ENCODE measurements at regions not wholly inside any gene's neighbourhood (a gene's known extent, or its start where the extent isn't known, plus 50 kb on each side); places are given as distances from the start of the nearest gene placed in this dataset.
"Not testable (repeated sequence)": the region's sequence is repeated elsewhere in the genome, so short reads cannot be mapped to it uniquely, and the experiment has no call there.

GRCh38 chr13:18952225-18953016 is 229.2 kb downstream of the TUBA3C start:
- FAIRE-seq (no peak), DNase-seq (ENCODE audit: low spot score in 2 of 2) (no peak)

- DNase-seq (ENCODE audit: low spot score in 2 of 2) (no peak), FAIRE-seq (no peak)
These were observed 230.2 kb downstream of the TUBA3C start for GRCh38 chr13:18951412-18951811.

GRCh38 chr13:18949970-18950369 is 231.7 kb downstream of the TUBA3C start:
- FAIRE-seq (no peak), DNase-seq (ENCODE audit: low spot score in 2 of 2) (no peak)

- FAIRE-seq (no peak), DNase-seq (ENCODE audit: low spot score in 2 of 2) (no peak)
These were observed 232.2 kb downstream of the TUBA3C start for GRCh38 chr13:18949489-18949761.

- DNase-seq (ENCODE audit: low spot score in 2 of 2) (no peak), FAIRE-seq (no peak)
These were observed 232.7 kb downstream of the TUBA3C start for GRCh38 chr13:18948664-18949488.

- FAIRE-seq: no peak
- no peak for DNase-seq (ENCODE audit: low spot score in 2 of 2)
These were observed 233.5 kb downstream of the TUBA3C start for GRCh38 chr13:18948012-18948663.

- FAIRE-seq (no peak), DNase-seq (ENCODE audit: low spot score in 2 of 2) (no peak)
These were observed 234.1 kb downstream of the TUBA3C start for GRCh38 chr13:18947376-18947977.

- FAIRE-seq: no peak
- DNase-seq (ENCODE audit: low spot score in 2 of 2): no peak
These were observed 234.9 kb downstream of the TUBA3C start for GRCh38 chr13:18946738-18947137.

- DNase-seq (ENCODE audit: low spot score in 2 of 2) (no peak), FAIRE-seq (no peak)
These were observed 237.0 kb downstream of the TUBA3C start for GRCh38 chr13:18944501-18945068.

GRCh38 chr13:18943721-18944391 is 237.8 kb downstream of the TUBA3C start:
- DNase-seq (ENCODE audit: low spot score in 2 of 2) (no peak), FAIRE-seq (no peak)

GRCh38 chr13:18943273-18943672 is 238.4 kb downstream of the TUBA3C start:
- FAIRE-seq (no peak), DNase-seq (ENCODE audit: low spot score in 2 of 2) (no peak)

- no peak for FAIRE-seq
- no peak for DNase-seq (ENCODE audit: low spot score in 2 of 2)
These were observed 245.5 kb downstream of the TUBA3C start for GRCh38 chr13:18936104-18936503.

- DNase-seq (ENCODE audit: low spot score in 2 of 2): no peak
- FAIRE-seq: no peak
These were observed 260.6 kb downstream of the TUBA3C start for GRCh38 chr13:18921063-18921462.

GRCh38 chr13:18905096-18905495 is 276.5 kb downstream of the TUBA3C start:
- FAIRE-seq: not testable (repeated sequence)

GRCh38 chr13:18895411-18895810 is 286.2 kb downstream of the TUBA3C start:
- DNase-seq (ENCODE audit: low spot score in 2 of 2); FAIRE-seq: not testable (repeated sequence)

More at GRCh38 chr13:18905096-18905495, 276.5 kb downstream of the TUBA3C start:
- DNase-seq (ENCODE audit: low spot score in 2 of 2): not testable (repeated sequence)

GRCh38 chr13:18891242-18891641 is 290.4 kb downstream of the TUBA3C start:
- not testable (repeated sequence) for FAIRE-seq; DNase-seq (ENCODE audit: low spot score in 2 of 2)

GRCh38 chr13:18874875-18875789 is 306.5 kb downstream of the TUBA3C start:
- DNase-seq (ENCODE audit: low spot score in 2 of 2); FAIRE-seq: not testable (repeated sequence)

GRCh38 chr13:18870557-18870956 is 311.1 kb downstream of the TUBA3C start:
- FAIRE-seq; DNase-seq (ENCODE audit: low spot score in 2 of 2): not testable (repeated sequence)

GRCh38 chr13:18869365-18869764 is 312.3 kb downstream of the TUBA3C start:
- DNase-seq (ENCODE audit: low spot score in 2 of 2); FAIRE-seq: not testable (repeated sequence)

Measured in frontal cortex (tissue), 3 donors.